Osteocyte (in vitro differentiated cells): ENCODE measurements at regions not wholly inside any gene's neighbourhood (a gene's known extent, or its start where the extent isn't known, plus 50 kb on each side); places are given as distances from the start of the nearest gene placed in this dataset.

Source experiments
- DNase-seq: peaks from one replicate; pipeline ENCODE4 v3.0.0; 2021; ENCODE audit warnings: mixed read lengths; ENCODE audit not compliant: unreplicated experiment; ENCODE audit errors: extremely low spot score
- H3K27ac Mint-ChIP-seq: one replicate; pipeline ENCODE4 v1.8.0; 2021; ENCODE audit warnings: mild to moderate bottlenecking, mixed read lengths; ENCODE audit not compliant: unreplicated experiment
- H3K27me3 Mint-ChIP-seq: one replicate; pipeline ENCODE4 v1.8.0; 2021; ENCODE audit warnings: mixed read lengths; ENCODE audit not compliant: unreplicated experiment
- H3K36me3 Mint-ChIP-seq: one replicate; pipeline ENCODE4 v1.8.0; 2021; ENCODE audit warnings: mixed read lengths; ENCODE audit not compliant: unreplicated experiment
- H3K4me1 Mint-ChIP-seq: one replicate; pipeline ENCODE4 v1.8.0; 2021; ENCODE audit warnings: mixed read lengths; ENCODE audit not compliant: unreplicated experiment
- H3K4me3 Mint-ChIP-seq: one replicate; pipeline ENCODE4 v1.8.0; 2021; ENCODE audit warnings: mild to moderate bottlenecking, moderate library complexity, mixed read lengths; ENCODE audit not compliant: unreplicated experiment
- H3K9me3 Mint-ChIP-seq: one replicate; pipeline ENCODE4 v1.8.0; 2021; ENCODE audit warnings: mixed read lengths; ENCODE audit not compliant: unreplicated experiment
- CTCF ChIP-seq: fragments of 200-600 bp; sonication (generic); IDR thresholded peaks from 2 replicates; pipeline ENCODE4 v1.5.0; 2021; ENCODE audit warnings: antibody characterized with exemption, mild to moderate bottlenecking, moderate library complexity

- no peak for DNase-seq
- Mint-ChIP-seq H3K9me3 (no peaks in the 10 kb centered on the region), H3K4me3 (no peak overlapping the region)
These were observed 730.3 kb downstream of the BRD1 start for GRCh38 chr22:49097171-49097925.

GRCh38 chr22:49096476-49096875 lies 731.2 kb downstream of the BRD1 start:
- H3K9me3 Mint-ChIP-seq, result no peaks in the 10 kb centered on the region
- H3K27ac Mint-ChIP-seq, result no peak overlapping the region
- H3K27me3 Mint-ChIP-seq, result no peaks in the 10 kb centered on the region
- H3K36me3 Mint-ChIP-seq, result no peaks in the 10 kb centered on the region
- H3K4me1 Mint-ChIP-seq, result peaks cover 10% of the 10 kb centered on the region
- no peak for DNase-seq
- no peak overlapping the region for H3K4me3 Mint-ChIP-seq
- no peak for TF ChIP-seq CTCF

More at GRCh38 chr22:49097171-49097925, 730.3 kb downstream of the BRD1 start:
- Mint-ChIP-seq H3K27me3 (no peaks in the 10 kb centered on the region), H3K36me3 (no peaks in the 10 kb centered on the region), H3K4me1 (peaks cover 10% of the 10 kb centered on the region), H3K27ac (no peak overlapping the region)
- TF ChIP-seq CTCF, result no peak

GRCh38 chr22:49095366-49095765 lies 732.3 kb downstream of the BRD1 start:
- Mint-ChIP-seq H3K9me3 (no peaks in the 10 kb centered on the region), H3K27me3 (peaks cover 5% of the 10 kb centered on the region), H3K4me3 (no peak overlapping the region), H3K4me1 (peaks cover 10% of the 10 kb centered on the region), H3K27ac (no peak overlapping the region), H3K36me3 (no peaks in the 10 kb centered on the region)
- no peak for DNase-seq
- TF ChIP-seq CTCF, result no peak

- Mint-ChIP-seq H3K4me1 (peaks cover 7% of the 10 kb centered on the region), H3K9me3 (no peaks in the 10 kb centered on the region), H3K27me3 (peaks cover 5% of the 10 kb centered on the region), H3K27ac (no peak overlapping the region), H3K4me3 (no peak overlapping the region), H3K36me3 (no peaks in the 10 kb centered on the region)
- no peak for DNase-seq
- TF ChIP-seq CTCF, result no peak
These were observed 732.8 kb downstream of the BRD1 start for GRCh38 chr22:49094858-49095257.

- Mint-ChIP-seq H3K36me3 (no peaks in the 10 kb centered on the region), H3K27ac (no peak overlapping the region), H3K4me1 (peaks cover 1% of the 10 kb centered on the region), H3K9me3 (no peaks in the 10 kb centered on the region), H3K27me3 (peaks cover 5% of the 10 kb centered on the region), H3K4me3 (no peak overlapping the region)
- TF ChIP-seq CTCF, result no peak
- DNase-seq, result no peak
These were observed 733.5 kb downstream of the BRD1 start for GRCh38 chr22:49094151-49094550.
